ENCODE measurements at regions not wholly inside any gene's neighbourhood (a gene's known extent, or its start where the extent isn't known, plus 50 kb on each side); places are given as distances from the start of the nearest gene placed in this dataset.
"Not testable (repeated sequence)": the region's sequence is repeated elsewhere in the genome, so short reads cannot be mapped to it uniquely, and the experiment has no call there.

- no peak for DNase-seq (ENCODE audit: low read depth)
Measured at GRCh38 chr21:31609081-31609480, 50.4 kb upstream of the SOD1 start.

- no peak for DNase-seq (ENCODE audit: low read depth)
Measured at GRCh38 chr21:31607791-31608190, 51.7 kb upstream of the SOD1 start.

- no peak for DNase-seq (ENCODE audit: low read depth)
Measured at GRCh38 chr21:31606081-31606874, 53.2 kb upstream of the SOD1 start.

- DNase-seq (ENCODE audit: low read depth): peak; percentile 58
Measured at GRCh38 chr21:31604591-31605190, 54.8 kb upstream of the SOD1 start.

- no peak for DNase-seq (ENCODE audit: low read depth)
Measured at GRCh38 chr21:31599563-31599962, 59.9 kb upstream of the SOD1 start.

- DNase-seq (ENCODE audit: low read depth): no peak
Measured at GRCh38 chr21:31599013-31599412, 60.5 kb upstream of the SOD1 start.

GRCh38 chr21:31597683-31598082 lies 61.8 kb upstream of the SOD1 start:
- no peak for DNase-seq (ENCODE audit: low read depth)

GRCh38 chr21:31596055-31596454 lies 63.4 kb upstream of the SOD1 start:
- DNase-seq (ENCODE audit: low read depth): no peak

GRCh38 chr21:31594726-31595125 lies 64.8 kb upstream of the SOD1 start:
- DNase-seq (ENCODE audit: low read depth): no peak

GRCh38 chr21:31594279-31594678 lies 65.2 kb upstream of the SOD1 start:
- no peak for DNase-seq (ENCODE audit: low read depth)

GRCh38 chr21:31592963-31593560 lies 66.4 kb upstream of the SOD1 start:
- no peak for DNase-seq (ENCODE audit: low read depth)

GRCh38 chr21:31592516-31592915 lies 67.0 kb upstream of the SOD1 start:
- DNase-seq (ENCODE audit: low read depth): no peak

GRCh38 chr21:31589820-31590219 lies 69.7 kb upstream of the SOD1 start:
- DNase-seq (ENCODE audit: low read depth): no peak

- DNase-seq (ENCODE audit: low read depth): no peak
Measured at GRCh38 chr21:31586118-31586517, 73.4 kb upstream of the SOD1 start.

- DNase-seq (ENCODE audit: low read depth): not testable (repeated sequence)
Measured at GRCh38 chr21:31583937-31584336, 75.6 kb upstream of the SOD1 start.

- DNase-seq (ENCODE audit: low read depth): no peak
Measured at GRCh38 chr21:31583498-31583897, 76.0 kb upstream of the SOD1 start.

- peak; percentile 62 for DNase-seq (ENCODE audit: low read depth)
Measured at GRCh38 chr21:31580866-31581276, 78.6 kb upstream of the SOD1 start.

- DNase-seq (ENCODE audit: low read depth): no peak
Measured at GRCh38 chr21:31577271-31577670, 82.2 kb upstream of the SOD1 start.

- no peak for DNase-seq (ENCODE audit: low read depth)
Measured at GRCh38 chr21:31576428-31576827, 83.1 kb upstream of the SOD1 start.

- DNase-seq (ENCODE audit: low read depth): no peak
Measured at GRCh38 chr21:31573217-31573616, 86.3 kb upstream of the SOD1 start.

- DNase-seq (ENCODE audit: low read depth): no peak
Measured at GRCh38 chr21:31571879-31572278, 87.6 kb upstream of the SOD1 start.

- DNase-seq (ENCODE audit: low read depth): no peak
Measured at GRCh38 chr21:31570824-31571566, 88.5 kb upstream of the SOD1 start.

- no peak for DNase-seq (ENCODE audit: low read depth)
Measured at GRCh38 chr21:31566611-31567010, 92.9 kb upstream of the SOD1 start.
